HCT116 (cell line): ENCODE measurements at regions not wholly inside any gene's neighbourhood (a gene's known extent, or its start where the extent isn't known, plus 50 kb on each side); places are given as distances from the start of the nearest gene placed in this dataset.

ENCODE experiments used
- ATAC-seq: fragments of 200-7000 bp; cut with Tn5 transposase; 2 replicates; pipeline ENCODE4 v1.9.1; 2020; ENCODE audit warnings: mild to moderate bottlenecking, moderate library complexity
- BruUV-seq: library from RNA; stranded (reverse); fragments of 400-500 nt; replicated peaks from 2 replicates; lab custom pipeline; 2021; lab: Mats Ljungman, UMichigan
- CTCF ChIA-PET: fragments of 300-600 bp; sonication (Branson Sonifier 250); formaldehyde crosslinking; loops from one replicate; lab custom pipeline; 2021; ENCODE audit warnings: antibody characterized with exemption; lab: Charles Lee
- POLR2A ChIA-PET: fragments of 300-600, 350-600 bp; sonication (Branson Sonifier 250); formaldehyde crosslinking; loops from one replicate; lab custom pipeline; 2021; ENCODE audit warnings: antibody characterized with exemption; lab: Charles Lee
- RAD21 ChIA-PET, 2 experiments: fragments of 300-600 bp; sonication (Branson Sonifier 250); formaldehyde crosslinking; loops; one replicate each; lab custom pipeline; 2023; ENCODE audit warnings: low total read pairs in 2 of 2; ENCODE audit not compliant: uncharacterized antibody in 2 of 2, unreplicated experiment in 2 of 2, low non-redundant PET in 1 of 2; lab: Charles Lee
- DNase-seq: peaks from one replicate; pipeline ENCODE4 v3.0.0-alpha.2; 2010; ENCODE audit warnings: low read depth, low spot score
- H2AFZ ChIP-seq: fragments of 200-600 bp; shearing (Covaris generic), sonication (generic); 2 replicates; pipeline ENCODE4 v1.6.1; 2017; ENCODE audit warnings: low read depth, mixed run types, mixed read lengths, antibody characterized with exemption, low read length; ENCODE audit not compliant: poor library complexity, severe bottlenecking
- H3K27ac ChIP-seq: 2 replicates; pipeline ENCODE4 v1.5.1; 2012; ENCODE audit warnings: low read depth, low read length
- H3K27me3 ChIP-seq: fragments of 200-600 bp; sonication (generic); 2 replicates; pipeline ENCODE4 v1.6.1; 2016; ENCODE audit warnings: mixed run types, low read length, mixed read lengths; ENCODE audit not compliant: insufficient read depth
- H3K36me3 ChIP-seq, 2 experiments: fragments of 200-500 bp in 1 of 2; fragments of 200-600 bp in 1 of 2; sonication (Bioruptor generic) in 1 of 2; sonication (generic) in 1 of 2; 2 replicates each; pipeline versions ENCODE4 v1.5.1 to v1.6.1; 2014 to 2016; ENCODE audit warnings: low read length in 2 of 2, inconsistent platforms in 1 of 2, mixed read lengths in 1 of 2, mixed run types in 1 of 2; ENCODE audit not compliant: insufficient read depth in 2 of 2, control insufficient read depth in 1 of 2
- H3K4me1 ChIP-seq, 2 experiments: fragments of 200-600 bp in 1 of 2; sonication (generic) in 1 of 2; 2 replicates each; pipeline versions ENCODE4 v1.5.1 to v1.6.1; 2012 to 2017; ENCODE audit warnings: low read length in 2 of 2, inconsistent platforms in 1 of 2, mild to moderate bottlenecking in 1 of 2, mixed read lengths in 1 of 2, mixed run types in 1 of 2, moderate library complexity in 1 of 2; ENCODE audit not compliant: insufficient read depth in 2 of 2, control insufficient read depth in 1 of 2
- H3K4me2 ChIP-seq: fragments of 200-600 bp; sonication (generic); 2 replicates; pipeline ENCODE4 v1.6.1; 2017; ENCODE audit warnings: mixed run types, low read length, mixed read lengths
- H3K4me3 ChIP-seq, 2 experiments: fragments of 200-600 bp in 1 of 2; sonication (generic) in 1 of 2; replicated peaks in 1 of 2; 2 replicates each; pipeline ENCODE4 v1.5.1; 2011 to 2016; ENCODE audit warnings: low read length in 2 of 2, control low read depth in 1 of 2, low read depth in 1 of 2, mild to moderate bottlenecking in 1 of 2, mixed read lengths in 1 of 2, mixed run types in 1 of 2
- H3K79me2 ChIP-seq: fragments of 200-600 bp; sonication (generic); 2 replicates; pipeline ENCODE4 v1.6.1; 2017; ENCODE audit warnings: mild to moderate bottlenecking, mixed run types, low read length, moderate library complexity, mixed read lengths; ENCODE audit not compliant: insufficient read depth
- H3K9ac ChIP-seq: fragments of 200-600 bp; sonication (generic); 2 replicates; pipeline ENCODE4 v1.6.1; 2016; ENCODE audit warnings: low read length, mixed read lengths
- H3K9me2 ChIP-seq: fragments of 200-600 bp; sonication (generic), shearing (Covaris generic); 2 replicates; pipeline ENCODE4 v1.6.1; 2017; ENCODE audit warnings: mixed run types, mild to moderate bottlenecking, moderate library complexity; ENCODE audit not compliant: insufficient read depth
- H3K9me3 ChIP-seq, 2 experiments: fragments of 200-500 bp in 1 of 2; fragments of 200-600 bp in 1 of 2; sonication (Bioruptor generic) in 1 of 2; sonication (generic) in 1 of 2; 2 replicates each; pipeline ENCODE4 v1.6.1; 2014 to 2017; ENCODE audit warnings: low read length in 2 of 2, mixed read lengths in 2 of 2, inconsistent platforms in 1 of 2, low read depth in 1 of 2, mild to moderate bottlenecking in 1 of 2, mixed run types in 1 of 2, moderate library complexity in 1 of 2; ENCODE audit not compliant: control insufficient read depth in 1 of 2, insufficient read depth in 1 of 2
- H4K20me1 ChIP-seq: fragments of 200-600 bp; sonication (generic), shearing (Covaris generic); 2 replicates; pipeline ENCODE4 v1.6.1; 2017; ENCODE audit warnings: mixed run types, mild to moderate bottlenecking, moderate library complexity; ENCODE audit not compliant: insufficient read depth
- CBX3 ChIP-seq: IDR thresholded peaks from 2 replicates; pipeline ENCODE4 v1.6.1; 2012; ENCODE audit warnings: low read depth
- CEBPB ChIP-seq: IDR thresholded peaks from 2 replicates; pipeline ENCODE4 v1.6.1; 2012; ENCODE audit warnings: low read depth
- EGR1 ChIP-seq: IDR thresholded peaks from 2 replicates; pipeline ENCODE4 v1.6.1; 2012; ENCODE audit warnings: low read depth
- ELF1 ChIP-seq: IDR thresholded peaks from 2 replicates; pipeline ENCODE4 v1.6.1; 2012; ENCODE audit warnings: low read depth, borderline replicate concordance
- EZH2 ChIP-seq: fragments of 200-600 bp; sonication (generic); IDR thresholded peaks from 2 replicates; pipeline ENCODE4 v1.6.1; 2017; ENCODE audit warnings: antibody characterized with exemption, mixed run types
- EZH2phosphoT487 ChIP-seq: fragments of 200-600 bp; IDR thresholded peaks from 2 replicates; pipeline ENCODE4 v1.6.1; 2018; ENCODE audit warnings: antibody characterized with exemption, borderline replicate concordance
- FOSL1 ChIP-seq: IDR thresholded peaks from 2 replicates; pipeline ENCODE4 v1.6.1; 2012; ENCODE audit warnings: low read depth
- JUND ChIP-seq: IDR thresholded peaks from 2 replicates; pipeline ENCODE4 v1.6.1; 2012
- POLR2AphosphoS5 ChIP-seq: IDR thresholded peaks from 2 replicates; pipeline ENCODE4 v1.6.1; 2011; ENCODE audit warnings: mild to moderate bottlenecking, low read depth, low read length, moderate library complexity
- SIN3A ChIP-seq: IDR thresholded peaks from 2 replicates; pipeline ENCODE4 v1.6.1; 2012; ENCODE audit warnings: low read depth
- SP1 ChIP-seq: IDR thresholded peaks from 2 replicates; pipeline ENCODE4 v1.6.1; 2012; ENCODE audit warnings: low read depth
- YY1 ChIP-seq: IDR thresholded peaks from 2 replicates; pipeline ENCODE4 v1.6.1; 2011; ENCODE audit warnings: low read length, low read depth, moderate library complexity, mild to moderate bottlenecking; ENCODE audit not compliant: insufficient replicate concordance; ENCODE audit errors: extremely low read depth
- ZFX ChIP-seq: fragments of 450-650 bp; IDR thresholded peaks from 2 replicates; pipeline ENCODE4 v1.6.1; 2017
- ZNF274 ChIP-seq: fragments of 200-500 bp; sonication (Bioruptor generic); IDR thresholded peaks from 2 replicates; pipeline ENCODE4 v1.6.1; 2014; ENCODE audit warnings: mild to moderate bottlenecking, low read depth, low read length, inconsistent platforms
- intact Hi-C: fragments of 100-400 bp; cut with micrococcal nuclease; formaldehyde crosslinking; loops from 2 replicates; pipeline ENCODE4 v1.10.0; 2022
- TF ChIP-seq, protein P1 (sequence below): IDR thresholded peaks from 2 replicates; pipeline ENCODE4 v1.6.1; 2012; ENCODE audit warnings: low read depth
- TF ChIP-seq, protein P2 (sequence below): IDR thresholded peaks from 2 replicates; pipeline ENCODE4 v1.6.1; 2012
- TF ChIP-seq, protein P3 (sequence below): IDR thresholded peaks from 2 replicates; pipeline ENCODE4 v1.6.1; 2011; ENCODE audit warnings: mild to moderate bottlenecking, low read length, moderate library complexity; ENCODE audit not compliant: insufficient replicate concordance; ENCODE audit errors: extremely low read depth
- TF ChIP-seq, protein P4 (sequence below), 3 experiments: fragments of 200-600 bp in 1 of 3; sonication (generic) in 1 of 3; IDR thresholded peaks in 2 of 3; conservative IDR thresholded peaks in 1 of 3; 2 replicates each; pipeline ENCODE4 v1.5.1; 2012 to 2017; ENCODE audit warnings: low read depth in 2 of 3, low read length in 2 of 3, antibody characterized with exemption in 1 of 3, borderline replicate concordance in 1 of 3, control low read depth in 1 of 3, mild to moderate bottlenecking in 1 of 3, mixed read lengths in 1 of 3, mixed run types in 1 of 3, moderate library complexity in 1 of 3; ENCODE audit not compliant: insufficient read depth in 1 of 3

DNA sequence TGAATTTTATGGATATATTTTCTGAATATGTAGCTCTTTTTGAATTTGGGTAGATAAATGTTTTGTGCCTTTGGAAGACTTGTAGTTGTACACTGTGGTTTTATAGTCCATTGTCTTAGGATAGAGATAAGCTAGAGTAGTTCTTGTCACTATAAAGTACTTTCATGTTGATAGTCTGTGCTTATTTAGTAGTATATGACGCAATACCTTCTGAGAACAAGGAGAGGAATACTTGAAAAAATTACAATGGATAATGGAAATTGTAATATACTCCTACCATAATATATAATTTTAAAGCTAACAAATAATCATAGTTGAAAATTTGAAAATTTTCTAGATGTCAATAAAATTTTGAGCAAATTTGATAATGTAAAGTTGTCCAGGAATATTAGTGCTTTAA, 664.0 kb downstream of the TLE4 start (continued):
- TF ChIP-seq ELF1, result no peak

DNA sequence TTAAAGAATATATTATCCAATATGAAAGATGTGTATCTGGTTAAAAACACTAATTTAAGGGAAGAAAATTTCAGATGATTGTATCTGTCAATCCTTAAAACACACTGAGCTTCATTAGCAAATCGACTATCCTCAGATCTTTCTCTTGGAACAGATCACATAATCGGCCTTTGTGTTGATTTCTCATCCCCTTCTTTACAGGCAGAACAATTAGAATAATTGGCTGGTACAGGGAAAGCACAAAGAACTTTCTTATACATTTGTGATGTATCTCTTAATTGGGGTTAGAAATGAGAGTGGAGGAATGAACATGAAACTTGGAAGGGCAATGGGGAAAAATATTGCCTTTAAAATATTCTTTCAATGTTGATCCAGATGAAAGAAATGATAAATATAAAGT, 662.1 kb downstream of the TLE4 start:
- Histone ChIP-seq H2AFZ (no peak overlapping the region), H3K9ac (no peak overlapping the region), H3K4me3 (no peak overlapping the region), H4K20me1 (no peaks in the 10 kb centered on the region), H3K4me1 (no peaks in the 10 kb centered on the region), H3K36me3 (no peaks in the 10 kb centered on the region), H3K27me3 (no peaks in the 10 kb centered on the region), H3K79me2 (no peaks in the 10 kb centered on the region), H3K4me2 (no peak overlapping the region), H3K27ac (no peak overlapping the region), H3K9me2 (no peaks in the 10 kb centered on the region), H3K9me3 (peaks cover 3 to 28% of the 10 kb centered on the region in 2 experiments; a peak in 2 of 4 replicates)
- TF ChIP-seq EZH2phosphoT487, result no peak
- TF ChIP-seq JUND, result no peak
- TF ChIP-seq EZH2, result no peak
- no peak for TF ChIP-seq FOSL1
- TF ChIP-seq SIN3A, result no peak
- no peak for TF ChIP-seq SP1
- TF ChIP-seq, protein P1, sequence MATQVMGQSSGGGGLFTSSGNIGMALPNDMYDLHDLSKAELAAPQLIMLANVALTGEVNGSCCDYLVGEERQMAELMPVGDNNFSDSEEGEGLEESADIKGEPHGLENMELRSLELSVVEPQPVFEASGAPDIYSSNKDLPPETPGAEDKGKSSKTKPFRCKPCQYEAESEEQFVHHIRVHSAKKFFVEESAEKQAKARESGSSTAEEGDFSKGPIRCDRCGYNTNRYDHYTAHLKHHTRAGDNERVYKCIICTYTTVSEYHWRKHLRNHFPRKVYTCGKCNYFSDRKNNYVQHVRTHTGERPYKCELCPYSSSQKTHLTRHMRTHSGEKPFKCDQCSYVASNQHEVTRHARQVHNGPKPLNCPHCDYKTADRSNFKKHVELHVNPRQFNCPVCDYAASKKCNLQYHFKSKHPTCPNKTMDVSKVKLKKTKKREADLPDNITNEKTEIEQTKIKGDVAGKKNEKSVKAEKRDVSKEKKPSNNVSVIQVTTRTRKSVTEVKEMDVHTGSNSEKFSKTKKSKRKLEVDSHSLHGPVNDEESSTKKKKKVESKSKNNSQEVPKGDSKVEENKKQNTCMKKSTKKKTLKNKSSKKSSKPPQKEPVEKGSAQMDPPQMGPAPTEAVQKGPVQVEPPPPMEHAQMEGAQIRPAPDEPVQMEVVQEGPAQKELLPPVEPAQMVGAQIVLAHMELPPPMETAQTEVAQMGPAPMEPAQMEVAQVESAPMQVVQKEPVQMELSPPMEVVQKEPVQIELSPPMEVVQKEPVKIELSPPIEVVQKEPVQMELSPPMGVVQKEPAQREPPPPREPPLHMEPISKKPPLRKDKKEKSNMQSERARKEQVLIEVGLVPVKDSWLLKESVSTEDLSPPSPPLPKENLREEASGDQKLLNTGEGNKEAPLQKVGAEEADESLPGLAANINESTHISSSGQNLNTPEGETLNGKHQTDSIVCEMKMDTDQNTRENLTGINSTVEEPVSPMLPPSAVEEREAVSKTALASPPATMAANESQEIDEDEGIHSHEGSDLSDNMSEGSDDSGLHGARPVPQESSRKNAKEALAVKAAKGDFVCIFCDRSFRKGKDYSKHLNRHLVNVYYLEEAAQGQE, result no peak
- TF ChIP-seq, protein P2, sequence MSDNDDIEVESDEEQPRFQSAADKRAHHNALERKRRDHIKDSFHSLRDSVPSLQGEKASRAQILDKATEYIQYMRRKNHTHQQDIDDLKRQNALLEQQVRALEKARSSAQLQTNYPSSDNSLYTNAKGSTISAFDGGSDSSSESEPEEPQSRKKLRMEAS, result no peak
- TF ChIP-seq POLR2AphosphoS5, result no peak
- no peak for TF ChIP-seq CEBPB
- TF ChIP-seq EGR1, result no peak
- no peak for TF ChIP-seq YY1
- TF ChIP-seq, protein P3, sequence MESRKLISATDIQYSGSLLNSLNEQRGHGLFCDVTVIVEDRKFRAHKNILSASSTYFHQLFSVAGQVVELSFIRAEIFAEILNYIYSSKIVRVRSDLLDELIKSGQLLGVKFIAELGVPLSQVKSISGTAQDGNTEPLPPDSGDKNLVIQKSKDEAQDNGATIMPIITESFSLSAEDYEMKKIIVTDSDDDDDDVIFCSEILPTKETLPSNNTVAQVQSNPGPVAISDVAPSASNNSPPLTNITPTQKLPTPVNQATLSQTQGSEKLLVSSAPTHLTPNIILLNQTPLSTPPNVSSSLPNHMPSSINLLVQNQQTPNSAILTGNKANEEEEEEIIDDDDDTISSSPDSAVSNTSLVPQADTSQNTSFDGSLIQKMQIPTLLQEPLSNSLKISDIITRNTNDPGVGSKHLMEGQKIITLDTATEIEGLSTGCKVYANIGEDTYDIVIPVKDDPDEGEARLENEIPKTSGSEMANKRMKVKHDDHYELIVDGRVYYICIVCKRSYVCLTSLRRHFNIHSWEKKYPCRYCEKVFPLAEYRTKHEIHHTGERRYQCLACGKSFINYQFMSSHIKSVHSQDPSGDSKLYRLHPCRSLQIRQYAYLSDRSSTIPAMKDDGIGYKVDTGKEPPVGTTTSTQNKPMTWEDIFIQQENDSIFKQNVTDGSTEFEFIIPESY, result no peak
- TF ChIP-seq, protein P4, sequence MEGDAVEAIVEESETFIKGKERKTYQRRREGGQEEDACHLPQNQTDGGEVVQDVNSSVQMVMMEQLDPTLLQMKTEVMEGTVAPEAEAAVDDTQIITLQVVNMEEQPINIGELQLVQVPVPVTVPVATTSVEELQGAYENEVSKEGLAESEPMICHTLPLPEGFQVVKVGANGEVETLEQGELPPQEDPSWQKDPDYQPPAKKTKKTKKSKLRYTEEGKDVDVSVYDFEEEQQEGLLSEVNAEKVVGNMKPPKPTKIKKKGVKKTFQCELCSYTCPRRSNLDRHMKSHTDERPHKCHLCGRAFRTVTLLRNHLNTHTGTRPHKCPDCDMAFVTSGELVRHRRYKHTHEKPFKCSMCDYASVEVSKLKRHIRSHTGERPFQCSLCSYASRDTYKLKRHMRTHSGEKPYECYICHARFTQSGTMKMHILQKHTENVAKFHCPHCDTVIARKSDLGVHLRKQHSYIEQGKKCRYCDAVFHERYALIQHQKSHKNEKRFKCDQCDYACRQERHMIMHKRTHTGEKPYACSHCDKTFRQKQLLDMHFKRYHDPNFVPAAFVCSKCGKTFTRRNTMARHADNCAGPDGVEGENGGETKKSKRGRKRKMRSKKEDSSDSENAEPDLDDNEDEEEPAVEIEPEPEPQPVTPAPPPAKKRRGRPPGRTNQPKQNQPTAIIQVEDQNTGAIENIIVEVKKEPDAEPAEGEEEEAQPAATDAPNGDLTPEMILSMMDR (IDR thresholded peaks at IDR 0.05 in 2 of 3, conservative IDR thresholded peaks at IDR 0.05 in 1 of 3; ENCODE audit: borderline replicate concordance in 1 of 3, insufficient read depth in 1 of 3, low read depth in 2 of 3, low read length in 2 of 3), result no peak
- TF ChIP-seq CBX3, result no peak
- TF ChIP-seq ZFX, result no peak
- no peak for TF ChIP-seq ZNF274
- intact Hi-C loops, result no loop called here
- ChIA-PET POLR2A (no interaction called here), RAD21 (no interaction called here), CTCF (no interaction called here)
- no peak for DNase-seq
- no TSS peak for BruUV-seq
- no peak for ATAC-seq
